Esophagus muscularis mucosa (tissue), 3 donors: ENCODE measurements at regions not wholly inside any gene's neighbourhood (a gene's known extent, or its start where the extent isn't known, plus 50 kb on each side); places are given as distances from the start of the nearest gene placed in this dataset.

Source experiments
- POLR2AphosphoS5 ChIP-seq, 2 donors: sonication (generic); formaldehyde crosslinking; IDR thresholded peaks; one replicate each; pipeline ENCODE4 v1.6.1; 2017; ENCODE audit warnings: antibody characterized with exemption in 2 of 2
- TF ChIP-seq, protein P1 (sequence below), 3 experiments: fragments of 200-600 bp in 2 of 3; fragments of 450-650 bp in 1 of 3; sonication (generic) in 2 of 3; IDR thresholded peaks; one replicate each; pipeline ENCODE4 v1.5.1; 2017 to 2019; ENCODE audit warnings: antibody characterized with exemption in 3 of 3, mild to moderate bottlenecking in 2 of 3, moderate library complexity in 1 of 3

DNA sequence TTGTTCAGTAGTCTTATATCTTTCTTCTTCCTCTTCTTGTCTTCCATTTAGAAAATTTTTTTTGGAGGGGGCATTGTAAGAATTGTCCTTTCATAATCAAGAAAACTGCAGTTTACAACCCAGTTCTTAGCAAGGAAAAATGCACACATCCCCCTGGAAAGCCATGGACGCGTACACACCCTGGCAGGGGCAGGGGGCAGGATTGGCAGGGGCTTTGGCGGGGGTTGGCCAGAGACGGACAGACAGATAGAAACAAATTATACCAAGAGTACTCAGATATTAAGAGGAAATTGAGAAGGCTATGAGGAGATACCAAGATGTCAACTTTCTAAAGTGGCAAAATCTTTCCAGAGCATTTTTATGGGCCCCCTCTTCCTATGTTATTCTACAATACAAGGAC lies 322.5 kb upstream of the CPXCR1 start:
- TF ChIP-seq, protein P1, sequence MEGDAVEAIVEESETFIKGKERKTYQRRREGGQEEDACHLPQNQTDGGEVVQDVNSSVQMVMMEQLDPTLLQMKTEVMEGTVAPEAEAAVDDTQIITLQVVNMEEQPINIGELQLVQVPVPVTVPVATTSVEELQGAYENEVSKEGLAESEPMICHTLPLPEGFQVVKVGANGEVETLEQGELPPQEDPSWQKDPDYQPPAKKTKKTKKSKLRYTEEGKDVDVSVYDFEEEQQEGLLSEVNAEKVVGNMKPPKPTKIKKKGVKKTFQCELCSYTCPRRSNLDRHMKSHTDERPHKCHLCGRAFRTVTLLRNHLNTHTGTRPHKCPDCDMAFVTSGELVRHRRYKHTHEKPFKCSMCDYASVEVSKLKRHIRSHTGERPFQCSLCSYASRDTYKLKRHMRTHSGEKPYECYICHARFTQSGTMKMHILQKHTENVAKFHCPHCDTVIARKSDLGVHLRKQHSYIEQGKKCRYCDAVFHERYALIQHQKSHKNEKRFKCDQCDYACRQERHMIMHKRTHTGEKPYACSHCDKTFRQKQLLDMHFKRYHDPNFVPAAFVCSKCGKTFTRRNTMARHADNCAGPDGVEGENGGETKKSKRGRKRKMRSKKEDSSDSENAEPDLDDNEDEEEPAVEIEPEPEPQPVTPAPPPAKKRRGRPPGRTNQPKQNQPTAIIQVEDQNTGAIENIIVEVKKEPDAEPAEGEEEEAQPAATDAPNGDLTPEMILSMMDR (IDR thresholded peaks at IDR 0.05) = no peak
- no peak for TF ChIP-seq POLR2AphosphoS5 (IDR thresholded peaks at IDR 0.05)
